ENCODE measurements at regions not wholly inside any gene's neighbourhood (a gene's known extent, or its start where the extent isn't known, plus 50 kb on each side); places are given as distances from the start of the nearest gene placed in this dataset.

- no peak for TF ChIP-seq CTCF (IDR thresholded peaks at IDR 0.05)
- TF ChIP-seq POLR2A (IDR thresholded peaks at IDR 0.05) = no peak
- TF ChIP-seq EP300 (IDR thresholded peaks at IDR 0.05) = no peak
Measured at GRCh38 chr7:3188946-3189345, 112.1 kb upstream of the SDK1 start.
